Activated naive CD8-positive, alpha-beta T cell treated with anti-CD3 and anti-CD28 coated beads, Interleukin-2, amount 10 ng/mL, durations not matched to agents 7 days and 5 days (primary cell): ENCODE measurements at regions not wholly inside any gene's neighbourhood (a gene's known extent, or its start where the extent isn't known, plus 50 kb on each side); places are given as distances from the start of the nearest gene placed in this dataset.

Source experiments
- ATAC-seq: fragments of 150-1000 bp; cut with Tn5 transposase; one replicate; pipeline ENCODE4 v1.10.0; 2021; ENCODE audit warnings: low read depth, moderate library complexity
- POLR2A ChIA-PET: fragments of 350-600 bp; sonication (Branson Sonifier 250); formaldehyde crosslinking; loops from one replicate; lab custom pipeline; 2021; ENCODE audit warnings: antibody characterized with exemption; lab: Charles Lee
- DNase-seq: peaks from one replicate; pipeline ENCODE4 v3.0.0; 2021
- H3K27ac Mint-ChIP-seq: one replicate; pipeline ENCODE4 v1.8.0; 2022; ENCODE audit warnings: mild to moderate bottlenecking, mixed read lengths
- H3K27me3 Mint-ChIP-seq: one replicate; pipeline ENCODE4 v1.8.0; 2022; ENCODE audit warnings: mild to moderate bottlenecking, moderate library complexity, mixed read lengths
- H3K36me3 Mint-ChIP-seq: one replicate; pipeline ENCODE4 v1.8.0; 2021; ENCODE audit warnings: mild to moderate bottlenecking, mixed read lengths
- H3K4me1 Mint-ChIP-seq: one replicate; pipeline ENCODE4 v1.8.0; 2021; ENCODE audit warnings: mixed read lengths
- H3K4me3 Mint-ChIP-seq: one replicate; pipeline ENCODE4 v1.8.0; 2022; ENCODE audit warnings: mild to moderate bottlenecking, moderate library complexity, mixed read lengths
- H3K9me3 Mint-ChIP-seq: one replicate; pipeline ENCODE4 v1.8.0; 2021; ENCODE audit warnings: mixed read lengths

- H3K4me1 Mint-ChIP-seq, result no peaks in the 10 kb centered on the region
- no peaks in the 10 kb centered on the region for H3K36me3 Mint-ChIP-seq
- H3K4me3 Mint-ChIP-seq, result no peak overlapping the region
- no peak for DNase-seq
- H3K9me3 Mint-ChIP-seq, result peaks cover 1% of the 10 kb centered on the region
- no peaks in the 10 kb centered on the region for H3K27me3 Mint-ChIP-seq
- ATAC-seq, result no peak
- H3K27ac Mint-ChIP-seq, result no peak overlapping the region
- POLR2A ChIA-PET, result no interaction called here
Measured at GRCh38 chr10:130804778-130805634, 506.5 kb downstream of the TCERG1L start.

- no peak for DNase-seq
- Mint-ChIP-seq H3K27me3 (no peaks in the 10 kb centered on the region), H3K4me1 (no peaks in the 10 kb centered on the region), H3K9me3 (peaks cover 1% of the 10 kb centered on the region), H3K36me3 (no peaks in the 10 kb centered on the region), H3K4me3 (no peak overlapping the region), H3K27ac (no peak overlapping the region)
- no peak for ATAC-seq
- POLR2A ChIA-PET, result no interaction called here
Measured at GRCh38 chr10:130805635-130806030, 505.9 kb downstream of the TCERG1L start.

DNA sequence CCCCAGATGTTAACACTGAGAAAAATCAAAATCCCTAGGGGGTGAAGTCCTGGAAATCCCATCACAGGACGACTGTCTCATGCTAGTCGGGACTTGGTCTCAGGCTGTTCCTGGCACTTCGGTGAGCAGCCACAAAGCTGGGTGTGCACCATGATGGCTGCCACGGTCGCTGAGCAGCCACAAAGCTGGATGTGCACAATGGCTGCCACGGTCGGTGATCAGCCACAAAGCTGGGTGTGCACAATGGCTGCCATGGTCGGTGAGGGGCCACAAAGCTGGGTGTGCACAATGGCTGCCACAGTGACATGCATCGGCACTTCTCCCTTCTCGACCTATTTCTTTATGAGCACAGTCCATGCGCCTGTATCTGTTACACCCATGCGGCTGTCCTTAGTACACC lies 505.1 kb downstream of the TCERG1L start:
- Mint-ChIP-seq H3K27me3 (no peaks in the 10 kb centered on the region), H3K4me3 (no peak overlapping the region), H3K36me3 (no peaks in the 10 kb centered on the region), H3K4me1 (no peaks in the 10 kb centered on the region), H3K27ac (no peak overlapping the region), H3K9me3 (peaks cover 1% of the 10 kb centered on the region)
- POLR2A ChIA-PET, result no interaction called here
- no peak for DNase-seq
- no peak for ATAC-seq

GRCh38 chr10:130807096-130807495 lies 504.4 kb downstream of the TCERG1L start:
- Mint-ChIP-seq H3K36me3 (no peaks in the 10 kb centered on the region), H3K27me3 (no peaks in the 10 kb centered on the region), H3K4me3 (no peak overlapping the region)

GRCh38 chr10:130807721-130808120 lies 503.8 kb downstream of the TCERG1L start:
- POLR2A ChIA-PET, result no interaction called here
- H3K36me3 Mint-ChIP-seq, result no peaks in the 10 kb centered on the region
- DNase-seq (no peak), ATAC-seq (no peak)
- H3K9me3 Mint-ChIP-seq, result no peaks in the 10 kb centered on the region
- no peak overlapping the region for H3K27ac Mint-ChIP-seq
- H3K27me3 Mint-ChIP-seq, result no peaks in the 10 kb centered on the region
- no peak overlapping the region for H3K4me3 Mint-ChIP-seq
- no peaks in the 10 kb centered on the region for H3K4me1 Mint-ChIP-seq

More at GRCh38 chr10:130807096-130807495, 504.4 kb downstream of the TCERG1L start:
- no peak overlapping the region for H3K27ac Mint-ChIP-seq
- H3K9me3 Mint-ChIP-seq, result peaks cover 1% of the 10 kb centered on the region
- no peak for DNase-seq
- POLR2A ChIA-PET, result no interaction called here
- H3K4me1 Mint-ChIP-seq, result no peaks in the 10 kb centered on the region
- ATAC-seq, result no peak

GRCh38 chr10:130808243-130808642 lies 503.3 kb downstream of the TCERG1L start:
- POLR2A ChIA-PET, result no interaction called here
- Mint-ChIP-seq H3K9me3 (no peaks in the 10 kb centered on the region), H3K4me3 (no peak overlapping the region), H3K4me1 (no peaks in the 10 kb centered on the region), H3K27me3 (no peaks in the 10 kb centered on the region), H3K27ac (no peak overlapping the region), H3K36me3 (no peaks in the 10 kb centered on the region)
- no peak for DNase-seq
- no peak for ATAC-seq

DNA sequence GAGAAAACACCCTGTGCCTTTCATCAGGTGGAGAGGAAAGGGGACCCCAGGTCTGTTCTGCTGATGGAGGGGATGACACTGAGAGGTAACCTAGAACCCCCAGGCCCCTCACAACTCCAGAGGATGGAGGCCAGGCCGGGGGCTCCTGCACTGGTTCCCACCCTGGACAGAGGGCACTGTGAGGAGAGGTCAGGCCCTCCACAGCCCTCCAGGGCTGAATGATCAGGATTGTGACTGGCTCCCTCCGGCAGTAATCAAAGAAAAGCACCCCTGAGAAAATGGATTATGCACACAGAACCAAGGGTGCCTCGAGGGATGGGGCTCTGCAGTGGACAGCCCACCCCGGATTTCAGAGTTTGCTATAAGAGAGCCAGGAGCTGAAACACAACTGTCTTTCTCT lies 502.8 kb downstream of the TCERG1L start:
- DNase-seq (no peak), ATAC-seq (no peak)
- Mint-ChIP-seq H3K4me1 (no peaks in the 10 kb centered on the region), H3K9me3 (no peaks in the 10 kb centered on the region), H3K36me3 (no peaks in the 10 kb centered on the region), H3K4me3 (no peak overlapping the region), H3K27me3 (no peaks in the 10 kb centered on the region), H3K27ac (no peak overlapping the region)
- POLR2A ChIA-PET, result no interaction called here

DNA sequence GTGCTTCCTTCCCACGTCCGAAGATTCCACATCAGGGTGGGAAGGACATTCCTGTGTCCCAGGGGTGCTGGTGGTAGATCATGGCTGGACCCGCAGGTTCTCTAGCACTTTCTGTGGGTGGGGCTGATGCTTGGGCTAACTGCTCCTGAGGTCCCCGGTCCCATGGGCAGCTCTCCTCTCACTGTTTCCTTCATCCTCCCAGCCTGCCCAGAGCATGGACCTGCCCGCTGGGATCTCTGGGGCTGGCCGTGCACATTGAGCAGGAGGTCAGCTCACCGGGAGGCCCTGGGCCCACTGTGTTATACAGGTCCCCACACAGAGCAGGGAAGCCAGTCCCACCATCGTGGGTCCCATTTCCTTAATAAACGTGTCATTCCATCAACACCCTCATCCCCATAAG lies 502.3 kb downstream of the TCERG1L start:
- ATAC-seq (no peak), DNase-seq (no peak)
- Mint-ChIP-seq H3K27me3 (no peaks in the 10 kb centered on the region), H3K4me1 (no peaks in the 10 kb centered on the region), H3K36me3 (no peaks in the 10 kb centered on the region), H3K4me3 (no peak overlapping the region), H3K9me3 (no peaks in the 10 kb centered on the region), H3K27ac (no peak overlapping the region)
- POLR2A ChIA-PET, result no interaction called here

- POLR2A ChIA-PET, result no interaction called here
- Mint-ChIP-seq H3K9me3 (no peaks in the 10 kb centered on the region), H3K4me3 (no peak overlapping the region), H3K27ac (no peak overlapping the region), H3K36me3 (no peaks in the 10 kb centered on the region), H3K27me3 (no peaks in the 10 kb centered on the region), H3K4me1 (no peaks in the 10 kb centered on the region)
- DNase-seq (no peak), ATAC-seq (no peak)
Measured at GRCh38 chr10:130809761-130810515, 501.6 kb downstream of the TCERG1L start.

GRCh38 chr10:130810856-130811255 lies 500.7 kb downstream of the TCERG1L start:
- H3K4me1 Mint-ChIP-seq, result no peaks in the 10 kb centered on the region
- POLR2A ChIA-PET, result no interaction called here

DNA sequence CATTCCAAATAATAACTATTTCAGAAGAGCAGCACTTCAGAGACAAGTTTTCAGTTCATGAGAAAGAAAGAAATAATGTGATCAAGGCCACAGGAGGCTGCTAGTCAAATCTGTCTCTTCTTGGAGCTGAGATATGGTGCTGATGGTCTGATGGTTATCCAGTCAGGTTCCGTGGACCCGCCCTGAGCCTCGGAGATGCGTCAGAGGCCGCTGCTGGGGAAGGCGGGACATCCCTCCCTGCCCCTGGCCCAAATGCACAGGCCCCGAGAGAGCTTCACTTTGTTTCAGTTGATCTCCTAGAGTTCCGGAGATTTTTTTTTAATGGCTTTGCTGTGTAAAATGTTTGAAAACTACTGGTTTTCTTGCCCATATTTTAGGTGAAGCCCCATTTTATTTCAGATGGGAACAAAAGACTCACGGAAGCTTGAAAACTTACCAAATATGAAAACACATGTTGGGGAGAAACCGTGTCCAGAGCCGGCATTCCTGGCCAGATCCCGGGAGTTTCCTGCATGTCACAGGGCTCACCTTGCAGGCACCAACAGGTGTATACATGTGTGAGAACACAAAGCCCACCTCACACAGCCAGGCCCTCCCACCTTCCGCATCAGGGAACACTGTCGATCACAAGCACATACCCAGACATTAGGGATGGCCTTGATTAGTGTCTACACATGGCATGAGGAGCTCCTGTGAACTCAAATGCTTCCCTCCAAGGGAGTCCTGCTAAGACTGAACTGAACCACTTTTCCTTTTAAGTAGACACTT lies 499.0 kb downstream of the TCERG1L start:
- DNase-seq, result no peak
- H3K36me3 Mint-ChIP-seq, result no peaks in the 10 kb centered on the region
- no peak for ATAC-seq
- no peaks in the 10 kb centered on the region for H3K4me1 Mint-ChIP-seq
- POLR2A ChIA-PET, result no interaction called here
- H3K27ac Mint-ChIP-seq, result no peak overlapping the region
- no peaks in the 10 kb centered on the region for H3K27me3 Mint-ChIP-seq
- H3K4me3 Mint-ChIP-seq, result no peak overlapping the region
- no peaks in the 10 kb centered on the region for H3K9me3 Mint-ChIP-seq

More at GRCh38 chr10:130810856-130811255, 500.7 kb downstream of the TCERG1L start:
- ATAC-seq (peak; percentile 26), DNase-seq (no peak)
- Mint-ChIP-seq H3K27me3 (no peaks in the 10 kb centered on the region), H3K36me3 (no peaks in the 10 kb centered on the region), H3K9me3 (no peaks in the 10 kb centered on the region), H3K4me3 (no peak overlapping the region), H3K27ac (no peak overlapping the region)

DNA sequence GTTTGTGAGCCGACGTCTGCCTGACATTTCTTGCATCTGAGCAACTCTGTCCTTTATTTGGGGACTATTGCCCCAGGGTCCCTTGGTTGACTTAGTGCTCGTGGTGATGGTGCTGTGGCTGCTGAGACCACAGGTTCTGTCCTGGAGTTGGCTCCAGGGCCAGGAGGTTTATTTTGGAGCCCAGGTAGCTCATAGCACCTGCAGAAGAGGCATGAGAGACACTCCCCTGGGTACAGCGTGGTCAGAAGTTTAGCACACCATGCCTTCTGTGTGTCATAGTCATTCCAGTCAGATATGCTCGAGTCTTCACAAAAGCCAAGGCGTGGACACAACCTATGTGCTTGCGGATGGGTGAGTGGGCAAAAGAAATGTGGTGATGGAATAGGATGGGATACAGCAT lies 496.9 kb downstream of the TCERG1L start:
- H3K9me3 Mint-ChIP-seq, result peaks cover 4% of the 10 kb centered on the region
- DNase-seq (no peak), ATAC-seq (no peak)
- H3K27me3 Mint-ChIP-seq, result no peaks in the 10 kb centered on the region
- no peaks in the 10 kb centered on the region for H3K4me1 Mint-ChIP-seq
- H3K36me3 Mint-ChIP-seq, result no peaks in the 10 kb centered on the region
- no peak overlapping the region for H3K4me3 Mint-ChIP-seq
- H3K27ac Mint-ChIP-seq, result peak overlapping the region; percentile 36
- POLR2A ChIA-PET, result no interaction called here

DNA sequence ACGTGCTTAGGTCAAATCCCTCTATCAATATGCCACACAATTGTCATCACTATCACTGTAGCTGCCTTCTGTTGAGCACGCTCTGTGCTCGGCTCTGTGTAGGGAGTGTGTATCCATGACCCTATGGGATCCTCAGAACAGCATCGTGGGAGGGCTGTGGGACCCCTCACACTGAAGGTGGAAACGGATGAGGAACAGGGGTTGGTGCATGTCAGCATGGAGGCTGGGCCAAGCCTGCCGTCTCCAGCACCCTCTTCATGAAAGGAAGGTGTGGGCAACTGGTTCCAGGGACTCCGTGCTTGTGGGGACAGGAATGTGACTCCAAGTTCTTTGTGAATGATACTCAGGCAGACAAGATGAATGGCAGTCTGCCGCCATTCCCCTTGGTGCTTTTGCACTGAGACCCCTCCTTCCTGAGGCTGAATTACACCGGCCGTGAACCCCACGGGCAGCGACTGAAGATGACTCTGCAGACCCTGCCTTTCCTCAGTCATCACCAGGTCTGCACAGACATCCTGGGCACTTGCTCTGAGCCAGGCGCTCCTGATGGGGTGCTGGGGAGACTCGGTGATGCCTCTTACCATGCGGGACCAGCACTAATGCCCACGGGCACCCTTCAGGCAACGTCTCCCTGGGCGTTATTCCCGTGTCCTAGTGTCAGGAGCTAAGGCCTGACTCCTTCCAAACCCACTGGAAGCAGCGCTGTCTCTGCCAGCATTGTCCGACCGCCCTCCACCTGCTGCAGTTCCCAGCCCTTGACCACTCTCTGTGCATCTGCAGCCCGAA lies 495.2 kb downstream of the TCERG1L start:
- no peaks in the 10 kb centered on the region for H3K4me1 Mint-ChIP-seq
- H3K4me3 Mint-ChIP-seq, result no peak overlapping the region
- peaks cover 4% of the 10 kb centered on the region for H3K9me3 Mint-ChIP-seq
- H3K36me3 Mint-ChIP-seq, result no peaks in the 10 kb centered on the region
- ATAC-seq, result no peak
- no peak overlapping the region for H3K27ac Mint-ChIP-seq
- DNase-seq, result no peak
- H3K27me3 Mint-ChIP-seq, result no peaks in the 10 kb centered on the region
- POLR2A ChIA-PET, result no interaction called here
